Amygdala (tissue), 56 donors: ENCODE measurements at regions not wholly inside any gene's neighbourhood (a gene's known extent, or its start where the extent isn't known, plus 50 kb on each side); places are given as distances from the start of the nearest gene placed in this dataset.
A peak's percentile ranks its signal among the peaks of the same experiment; 100 is the strongest.

Source experiments
- DNase-seq, 56 donors: peaks; one replicate each; lab custom pipeline; 2025; lab: John Stamatoyannopoulos, UW

- DNase-seq = peak in 1 of 56 donors; percentile 37
These were observed 96.6 kb downstream of the TEX26 start for GRCh38 chr13:31029102-31029501.

- DNase-seq = no peak
These were observed 94.7 kb downstream of the TEX26 start for GRCh38 chr13:31027136-31027535.
